A673 (cell line): ENCODE measurements at regions not wholly inside any gene's neighbourhood (a gene's known extent, or its start where the extent isn't known, plus 50 kb on each side); places are given as distances from the start of the nearest gene placed in this dataset.

Source experiments
- EZH2 ChIP-seq: fragments of 200-600 bp; sonication (generic); IDR thresholded peaks from 2 replicates; pipeline ENCODE4 v1.6.1; 2017; ENCODE audit warnings: borderline replicate concordance, low read depth, mild to moderate bottlenecking, mixed read lengths, antibody characterized with exemption, low read length; ENCODE audit not compliant: poor library complexity, severe bottlenecking
- TF ChIP-seq, protein P1 (sequence below): fragments of 300-800, 200-600 bp; sonication (generic); conservative IDR thresholded peaks from 2 replicates; pipeline ENCODE4 v1.5.1; 2017; ENCODE audit warnings: low read depth, mild to moderate bottlenecking, antibody characterized with exemption, low read length, moderate library complexity, mixed read lengths

DNA sequence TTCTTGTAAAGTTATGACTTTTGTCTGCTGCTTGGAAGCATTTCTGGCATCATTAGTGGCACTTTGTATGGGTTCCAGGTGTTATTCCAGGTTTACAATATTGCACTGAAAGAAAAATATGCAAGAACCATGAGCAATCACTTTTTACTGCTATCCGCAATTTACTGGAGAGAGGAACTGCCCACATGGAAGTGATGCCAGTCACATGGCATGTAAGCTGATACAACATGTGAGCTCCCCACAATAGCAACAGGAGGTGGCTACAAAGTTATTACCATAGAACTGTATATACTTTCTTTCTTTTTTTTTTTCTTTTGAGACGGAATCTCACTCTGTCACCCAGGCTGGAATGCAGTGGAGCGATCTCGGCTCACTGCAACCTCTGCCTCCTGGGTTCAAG lies 1012.1 kb downstream of the BCL11B start:
- TF ChIP-seq, protein P1, sequence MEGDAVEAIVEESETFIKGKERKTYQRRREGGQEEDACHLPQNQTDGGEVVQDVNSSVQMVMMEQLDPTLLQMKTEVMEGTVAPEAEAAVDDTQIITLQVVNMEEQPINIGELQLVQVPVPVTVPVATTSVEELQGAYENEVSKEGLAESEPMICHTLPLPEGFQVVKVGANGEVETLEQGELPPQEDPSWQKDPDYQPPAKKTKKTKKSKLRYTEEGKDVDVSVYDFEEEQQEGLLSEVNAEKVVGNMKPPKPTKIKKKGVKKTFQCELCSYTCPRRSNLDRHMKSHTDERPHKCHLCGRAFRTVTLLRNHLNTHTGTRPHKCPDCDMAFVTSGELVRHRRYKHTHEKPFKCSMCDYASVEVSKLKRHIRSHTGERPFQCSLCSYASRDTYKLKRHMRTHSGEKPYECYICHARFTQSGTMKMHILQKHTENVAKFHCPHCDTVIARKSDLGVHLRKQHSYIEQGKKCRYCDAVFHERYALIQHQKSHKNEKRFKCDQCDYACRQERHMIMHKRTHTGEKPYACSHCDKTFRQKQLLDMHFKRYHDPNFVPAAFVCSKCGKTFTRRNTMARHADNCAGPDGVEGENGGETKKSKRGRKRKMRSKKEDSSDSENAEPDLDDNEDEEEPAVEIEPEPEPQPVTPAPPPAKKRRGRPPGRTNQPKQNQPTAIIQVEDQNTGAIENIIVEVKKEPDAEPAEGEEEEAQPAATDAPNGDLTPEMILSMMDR: no peak
- no peak for TF ChIP-seq EZH2
